ENCODE measurements at regions not wholly inside any gene's neighbourhood (a gene's known extent, or its start where the extent isn't known, plus 50 kb on each side); places are given as distances from the start of the nearest gene placed in this dataset.

GRCh38 chr20:37596890-37597536 is 69.3 kb upstream of the BLCAP start:
- DNase-seq: no peak

- DNase-seq: no peak
These were observed 68.5 kb upstream of the BLCAP start for GRCh38 chr20:37596168-37596567.

- DNase-seq: no peak
These were observed 66.0 kb upstream of the BLCAP start for GRCh38 chr20:37593710-37594109.

GRCh38 chr20:37590938-37591490 is 63.3 kb upstream of the BLCAP start:
- DNase-seq: no peak

GRCh38 chr20:37586078-37586477 is 58.4 kb upstream of the BLCAP start:
- DNase-seq: no peak

- DNase-seq: no peak
These were observed 56.6 kb upstream of the BLCAP start for GRCh38 chr20:37584238-37584807.

- no peak for DNase-seq
These were observed 53.6 kb upstream of the BLCAP start for GRCh38 chr20:37581246-37581645.

- DNase-seq: no peak
These were observed 52.4 kb upstream of the BLCAP start for GRCh38 chr20:37580069-37580468.

GRCh38 chr20:37579106-37579505 is 51.4 kb upstream of the BLCAP start:
- no peak for DNase-seq

GRCh38 chr20:37577981-37578380 is 50.3 kb upstream of the BLCAP start:
- no peak for DNase-seq
